SHP77 treated with DMSO at 0.1 percent for 48 hours (cell line): ENCODE measurements at regions not wholly inside any gene's neighbourhood (a gene's known extent, or its start where the extent isn't known, plus 50 kb on each side); places are given as distances from the start of the nearest gene placed in this dataset.
"Not testable (repeated sequence)": the region's sequence is repeated elsewhere in the genome, so short reads cannot be mapped to it uniquely, and the experiment has no call there.

ENCODE experiments used
- DNase-seq: peaks from one replicate; lab custom pipeline; 2025; lab: John Stamatoyannopoulos, UW

GRCh38 chr21:28877318-28877884 lies 115.3 kb downstream of the LTN1 start:
- no peak for DNase-seq

GRCh38 chr21:28875078-28875477 lies 117.6 kb downstream of the LTN1 start:
- no peak for DNase-seq

GRCh38 chr21:28872218-28872617 lies 120.5 kb downstream of the LTN1 start:
- no peak for DNase-seq

- DNase-seq = no peak
Measured at GRCh38 chr21:28871388-28872010, 121.2 kb downstream of the LTN1 start.

GRCh38 chr21:28867401-28867800 lies 125.3 kb downstream of the LTN1 start:
- DNase-seq = no peak

- DNase-seq = no peak
Measured at GRCh38 chr21:28865488-28866186, 127.0 kb downstream of the LTN1 start.

- no peak for DNase-seq
Measured at GRCh38 chr21:28858424-28858823, 134.3 kb downstream of the LTN1 start.

- DNase-seq = no peak
Measured at GRCh38 chr21:28857752-28858151, 134.9 kb downstream of the LTN1 start.

GRCh38 chr21:28856588-28857250 lies 136.0 kb downstream of the LTN1 start:
- no peak for DNase-seq

- DNase-seq = no peak
Measured at GRCh38 chr21:28852706-28853105, 140.0 kb downstream of the LTN1 start.

GRCh38 chr21:28851645-28852044 lies 141.0 kb downstream of the LTN1 start:
- no peak for DNase-seq

GRCh38 chr21:28839237-28839636 lies 153.4 kb downstream of the LTN1 start:
- DNase-seq = not testable (repeated sequence)

- not testable (repeated sequence) for DNase-seq
Measured at GRCh38 chr21:28837426-28837825, 155.3 kb downstream of the LTN1 start.

- DNase-seq = not testable (repeated sequence)
Measured at GRCh38 chr21:28836588-28836987, 156.1 kb downstream of the LTN1 start.

GRCh38 chr21:28834335-28835238 lies 158.1 kb downstream of the LTN1 start:
- no peak for DNase-seq

GRCh38 chr21:28833609-28834008 lies 159.1 kb downstream of the LTN1 start:
- DNase-seq = no peak

GRCh38 chr21:28833182-28833581 lies 159.5 kb downstream of the LTN1 start:
- DNase-seq = no peak

- no peak for DNase-seq
Measured at GRCh38 chr21:28832715-28833061, 160.0 kb downstream of the LTN1 start.

GRCh38 chr21:28832013-28832714 lies 160.5 kb downstream of the LTN1 start:
- no peak for DNase-seq

GRCh38 chr21:28828981-28829380 lies 163.7 kb downstream of the LTN1 start:
- DNase-seq = no peak

GRCh38 chr21:28828021-28828420 lies 164.7 kb downstream of the LTN1 start:
- DNase-seq = no peak
